K562 (cell line): ENCODE measurements at regions not wholly inside any gene's neighbourhood (a gene's known extent, or its start where the extent isn't known, plus 50 kb on each side); places are given as distances from the start of the nearest gene placed in this dataset.

Source experiments
- ADNP ChIP-seq: fragments of 200-800 bp; sonication (Bioruptor generic); IDR thresholded peaks from 2 replicates; pipeline ENCODE4 v1.6.1; 2016; ENCODE audit warnings: missing genetic modification characterization, missing compliant biosample characterization
- ARID3B ChIP-seq: fragments of 250-450 bp; sonication (Bioruptor Pico); IDR thresholded peaks from 2 replicates; pipeline ENCODE4 v1.4.0; 2020; ENCODE audit warnings: borderline replicate concordance
- CEBPG ChIP-seq, 3 experiments: fragments of 200-800 bp in 1 of 3; sonication (Bioruptor generic) in 1 of 3; sonication (generic) in 1 of 3; formaldehyde crosslinking in 1 of 3; IDR thresholded peaks in 2 of 3; conservative IDR thresholded peaks in 1 of 3; 2 replicates each; pipeline versions ENCODE4 v1.6.1 to v1.8.0; 2016 to 2022; ENCODE audit warnings: missing compliant biosample characterization in 2 of 3, missing genetic modification characterization in 2 of 3, mild to moderate bottlenecking in 1 of 3, missing genetic modification reagents in 1 of 3
- HNRNPH1 ChIP-seq: fragments of 200-400 bp; formaldehyde crosslinking; optimal IDR thresholded peaks from 2 replicates; pipeline ENCODE3; 2017; ENCODE audit warnings: low read depth, mild to moderate bottlenecking, low read length, moderate library complexity
- MBD2 ChIP-seq: sonication (generic); IDR thresholded peaks from 2 replicates; pipeline ENCODE4 v1.6.1; 2016; ENCODE audit warnings: low read depth, borderline replicate concordance
- NFXL1 ChIP-seq: fragments of 450-650 bp; formaldehyde crosslinking; IDR thresholded peaks from 2 replicates; pipeline ENCODE4 v1.4.0; 2021; ENCODE audit warnings: mild to moderate bottlenecking
- PHB ChIP-seq: fragments of 250-450 bp; sonication (Bioruptor Pico); IDR thresholded peaks from 2 replicates; pipeline ENCODE4 v1.5.0; 2021
- RBM25 ChIP-seq: fragments of 200-400 bp; formaldehyde crosslinking; IDR thresholded peaks from 2 replicates; pipeline ENCODE4 v1.6.1; 2018; ENCODE audit warnings: low read length, low read depth, moderate library complexity; ENCODE audit not compliant: severe bottlenecking
- RUNX1 ChIP-seq: sonication (generic); IDR thresholded peaks from 2 replicates; pipeline ENCODE4 v1.6.1; 2016; ENCODE audit warnings: antibody characterized with exemption, low read depth
- TAF1 ChIP-seq: IDR thresholded peaks from 2 replicates; pipeline ENCODE4 v1.6.1; 2011; ENCODE audit warnings: mild to moderate bottlenecking, low read length, moderate library complexity; ENCODE audit not compliant: insufficient read depth, control insufficient read depth, severe bottlenecking; ENCODE audit errors: extremely low read depth
- TARDBP ChIP-seq: fragments of 450-650 bp; IDR thresholded peaks from 2 replicates; pipeline ENCODE4 v1.6.1; 2016
- TRIM24 ChIP-seq, 2 experiments: fragments of 450-650 bp; IDR thresholded peaks; 2 replicates each; pipeline ENCODE4 v1.6.1; 2016
- ZNF140 ChIP-seq: fragments of 250-450 bp; sonication (Bioruptor Pico); IDR thresholded peaks from 2 replicates; pipeline ENCODE4 v1.8.0; 2021; ENCODE audit warnings: moderate library complexity, mild to moderate bottlenecking, inconsistent platforms
- ZNF253 ChIP-seq: fragments of 250-450 bp; sonication (Bioruptor Pico); conservative IDR thresholded peaks from 2 replicates; pipeline ENCODE4 v1.6.1; 2021; ENCODE audit warnings: mild to moderate bottlenecking
- TF ChIP-seq, protein P1 (sequence below): sonication (generic); formaldehyde crosslinking; IDR thresholded peaks from 2 replicates; pipeline ENCODE4 v1.8.0; 2022; ENCODE audit warnings: mild to moderate bottlenecking, missing genetic modification reagents
- TF ChIP-seq, protein P2 (sequence below): sonication (generic); formaldehyde crosslinking; IDR thresholded peaks from 2 replicates; pipeline ENCODE4 v1.8.0; 2022; ENCODE audit warnings: mild to moderate bottlenecking, missing genetic modification reagents

GRCh38 chr2:111698743-111699554 lies 185.0 kb downstream of the ANAPC1 start (continued):
- TF ChIP-seq, protein P1, sequence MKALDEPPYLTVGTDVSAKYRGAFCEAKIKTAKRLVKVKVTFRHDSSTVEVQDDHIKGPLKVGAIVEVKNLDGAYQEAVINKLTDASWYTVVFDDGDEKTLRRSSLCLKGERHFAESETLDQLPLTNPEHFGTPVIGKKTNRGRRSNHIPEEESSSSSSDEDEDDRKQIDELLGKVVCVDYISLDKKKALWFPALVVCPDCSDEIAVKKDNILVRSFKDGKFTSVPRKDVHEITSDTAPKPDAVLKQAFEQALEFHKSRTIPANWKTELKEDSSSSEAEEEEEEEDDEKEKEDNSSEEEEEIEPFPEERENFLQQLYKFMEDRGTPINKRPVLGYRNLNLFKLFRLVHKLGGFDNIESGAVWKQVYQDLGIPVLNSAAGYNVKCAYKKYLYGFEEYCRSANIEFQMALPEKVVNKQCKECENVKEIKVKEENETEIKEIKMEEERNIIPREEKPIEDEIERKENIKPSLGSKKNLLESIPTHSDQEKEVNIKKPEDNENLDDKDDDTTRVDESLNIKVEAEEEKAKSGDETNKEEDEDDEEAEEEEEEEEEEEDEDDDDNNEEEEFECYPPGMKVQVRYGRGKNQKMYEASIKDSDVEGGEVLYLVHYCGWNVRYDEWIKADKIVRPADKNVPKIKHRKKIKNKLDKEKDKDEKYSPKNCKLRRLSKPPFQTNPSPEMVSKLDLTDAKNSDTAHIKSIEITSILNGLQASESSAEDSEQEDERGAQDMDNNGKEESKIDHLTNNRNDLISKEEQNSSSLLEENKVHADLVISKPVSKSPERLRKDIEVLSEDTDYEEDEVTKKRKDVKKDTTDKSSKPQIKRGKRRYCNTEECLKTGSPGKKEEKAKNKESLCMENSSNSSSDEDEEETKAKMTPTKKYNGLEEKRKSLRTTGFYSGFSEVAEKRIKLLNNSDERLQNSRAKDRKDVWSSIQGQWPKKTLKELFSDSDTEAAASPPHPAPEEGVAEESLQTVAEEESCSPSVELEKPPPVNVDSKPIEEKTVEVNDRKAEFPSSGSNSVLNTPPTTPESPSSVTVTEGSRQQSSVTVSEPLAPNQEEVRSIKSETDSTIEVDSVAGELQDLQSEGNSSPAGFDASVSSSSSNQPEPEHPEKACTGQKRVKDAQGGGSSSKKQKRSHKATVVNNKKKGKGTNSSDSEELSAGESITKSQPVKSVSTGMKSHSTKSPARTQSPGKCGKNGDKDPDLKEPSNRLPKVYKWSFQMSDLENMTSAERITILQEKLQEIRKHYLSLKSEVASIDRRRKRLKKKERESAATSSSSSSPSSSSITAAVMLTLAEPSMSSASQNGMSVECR (CRISPR knock-in tag) = no peak
- TF ChIP-seq PHB (CRISPR knock-in tag) = no peak
- TF ChIP-seq ADNP (tag) = no peak
- TF ChIP-seq CEBPG (CRISPR knock-in tag; IDR thresholded peaks at IDR 0.05) = peak; percentile 62
- TF ChIP-seq CEBPG (tag; conservative IDR thresholded peaks at IDR 0.05 in 1 of 2, IDR thresholded peaks at IDR 0.05 in 1 of 2) = peak; percentile 77 to 80
- TF ChIP-seq NFXL1 (CRISPR knock-in tag) = no peak
- TF ChIP-seq RUNX1 = no peak
- no peak for TF ChIP-seq ZNF140 (CRISPR knock-in tag)
- TF ChIP-seq ARID3B (CRISPR knock-in tag) = no peak
- TF ChIP-seq TRIM24 (IDR thresholded peaks at IDR 0.05) = peak; percentile 67 to 85
- TF ChIP-seq TARDBP = no peak
- no peak for TF ChIP-seq ZNF253 (CRISPR knock-in tag)
- no peak for TF ChIP-seq HNRNPH1
- TF ChIP-seq RBM25 = no peak
- TF ChIP-seq, protein P2, sequence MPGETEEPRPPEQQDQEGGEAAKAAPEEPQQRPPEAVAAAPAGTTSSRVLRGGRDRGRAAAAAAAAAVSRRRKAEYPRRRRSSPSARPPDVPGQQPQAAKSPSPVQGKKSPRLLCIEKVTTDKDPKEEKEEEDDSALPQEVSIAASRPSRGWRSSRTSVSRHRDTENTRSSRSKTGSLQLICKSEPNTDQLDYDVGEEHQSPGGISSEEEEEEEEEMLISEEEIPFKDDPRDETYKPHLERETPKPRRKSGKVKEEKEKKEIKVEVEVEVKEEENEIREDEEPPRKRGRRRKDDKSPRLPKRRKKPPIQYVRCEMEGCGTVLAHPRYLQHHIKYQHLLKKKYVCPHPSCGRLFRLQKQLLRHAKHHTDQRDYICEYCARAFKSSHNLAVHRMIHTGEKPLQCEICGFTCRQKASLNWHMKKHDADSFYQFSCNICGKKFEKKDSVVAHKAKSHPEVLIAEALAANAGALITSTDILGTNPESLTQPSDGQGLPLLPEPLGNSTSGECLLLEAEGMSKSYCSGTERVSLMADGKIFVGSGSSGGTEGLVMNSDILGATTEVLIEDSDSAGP (CRISPR knock-in tag) = no peak
- peak; percentile 82 for TF ChIP-seq TAF1
- TF ChIP-seq MBD2 = peak; percentile 53; the same call in 1 of the 2 replicates
